Right ventricle myocardium inferior (tissue), 1 donor: ENCODE measurements at regions not wholly inside any gene's neighbourhood (a gene's known extent, or its start where the extent isn't known, plus 50 kb on each side); places are given as distances from the start of the nearest gene placed in this dataset.
A peak's percentile ranks its signal among the peaks of the same experiment; 100 is the strongest.
"Not testable (repeated sequence)": the region's sequence is repeated elsewhere in the genome, so short reads cannot be mapped to it uniquely, and the experiment has no call there.

Experiments
- ATAC-seq: fragments of 200-7000 bp; cut with Tn5 transposase; one replicate; pipeline ENCODE4 v1.9.1; 2020; ENCODE audit warnings: mild to moderate bottlenecking, moderate library complexity
- DNase-seq: peaks from one replicate; pipeline ENCODE4 v3.0.0; 2021; ENCODE audit errors: missing footprints
- intact Hi-C: fragments of 100-400 bp; cut with DNase I; formaldehyde crosslinking; loops from one replicate; pipeline ENCODE4 v1.11.0; 2022
- donor health status: DM: no; HTN: yes; CAD: no; lungs with severe emphysema.

DNA sequence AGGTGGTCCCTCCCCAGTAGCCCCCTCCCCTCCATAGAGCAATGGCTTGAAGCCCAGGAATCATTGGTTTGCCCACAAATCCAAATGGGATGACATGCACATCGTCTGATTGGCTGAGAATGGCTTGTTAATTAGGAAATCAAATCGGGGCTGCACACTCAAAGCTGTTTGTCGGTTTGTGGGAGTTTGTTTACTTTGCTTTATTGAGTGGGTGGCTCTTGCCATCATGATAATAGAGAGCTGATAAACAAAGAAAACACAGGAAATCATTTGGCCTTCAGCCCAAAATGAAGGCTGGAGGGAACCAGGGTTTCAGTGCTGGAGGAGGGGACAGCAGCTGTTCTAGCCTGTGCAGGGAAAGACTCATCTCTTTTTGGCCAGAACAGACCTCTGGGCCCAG lies 316.3 kb downstream of the CBLN1 start:
- ATAC-seq, result no peak
- no peak for DNase-seq
- intact Hi-C loops, result no loop called here

GRCh38 chr16:48963901-48964615 lies 317.6 kb downstream of the CBLN1 start:
- ATAC-seq (no peak), DNase-seq (no peak)
- intact Hi-C loops, result no loop called here

- ATAC-seq (no peak), DNase-seq (no peak)
- intact Hi-C loops, result no loop called here
Observed at GRCh38 chr16:48963306-48963705, 318.3 kb downstream of the CBLN1 start.

DNA sequence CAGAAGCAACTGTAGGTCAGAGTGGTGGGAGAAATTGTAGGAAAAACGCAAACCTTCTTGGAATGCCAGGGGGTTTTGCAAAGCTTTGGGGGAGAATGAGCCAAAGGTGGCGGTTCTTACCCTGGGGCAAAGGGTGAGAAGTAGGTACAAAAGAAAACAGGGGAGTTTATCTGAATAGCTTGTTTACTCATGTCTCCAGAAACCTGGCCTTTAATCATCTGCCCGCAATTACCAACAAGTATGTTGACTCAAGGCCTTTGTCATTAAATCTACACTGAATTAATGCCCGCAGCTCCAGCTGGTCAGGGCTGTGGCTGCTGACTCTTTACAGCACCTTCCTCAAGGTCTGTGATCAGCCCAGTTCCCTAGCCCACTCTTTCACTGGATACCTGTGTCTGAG lies 320.1 kb downstream of the CBLN1 start:
- intact Hi-C loops, result no loop called here
- DNase-seq, result no peak

GRCh38 chr16:48960830-48961229 lies 320.8 kb downstream of the CBLN1 start:
- intact Hi-C loops, result no loop called here
- ATAC-seq, result no peak

More for the DNA sequence above, 320.1 kb downstream of the CBLN1 start:
- ATAC-seq, result no peak

DNA sequence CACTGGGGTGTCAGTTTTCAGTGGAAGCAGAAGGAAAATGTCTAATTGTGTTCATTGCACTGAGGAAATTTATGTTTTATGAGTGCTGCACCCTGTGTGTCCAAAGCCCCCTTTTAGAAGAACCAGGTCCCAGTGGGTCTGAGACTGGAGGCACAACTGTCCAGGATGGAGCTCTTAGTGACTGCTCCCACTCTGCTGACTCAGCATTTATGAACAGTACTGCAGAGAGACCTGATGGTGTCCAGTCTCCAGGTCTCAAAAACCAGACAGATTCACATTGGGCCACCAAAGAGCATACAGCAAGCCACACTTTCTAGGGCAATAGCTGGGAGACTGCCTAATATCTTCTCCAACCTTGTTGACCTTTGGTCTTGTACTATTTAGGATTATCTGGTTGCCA lies 321.9 kb downstream of the CBLN1 start:
- intact Hi-C loops, result no loop called here
- DNase-seq (no peak), ATAC-seq (no peak)

More at GRCh38 chr16:48960830-48961229, 320.8 kb downstream of the CBLN1 start:
- no peak for DNase-seq

DNA sequence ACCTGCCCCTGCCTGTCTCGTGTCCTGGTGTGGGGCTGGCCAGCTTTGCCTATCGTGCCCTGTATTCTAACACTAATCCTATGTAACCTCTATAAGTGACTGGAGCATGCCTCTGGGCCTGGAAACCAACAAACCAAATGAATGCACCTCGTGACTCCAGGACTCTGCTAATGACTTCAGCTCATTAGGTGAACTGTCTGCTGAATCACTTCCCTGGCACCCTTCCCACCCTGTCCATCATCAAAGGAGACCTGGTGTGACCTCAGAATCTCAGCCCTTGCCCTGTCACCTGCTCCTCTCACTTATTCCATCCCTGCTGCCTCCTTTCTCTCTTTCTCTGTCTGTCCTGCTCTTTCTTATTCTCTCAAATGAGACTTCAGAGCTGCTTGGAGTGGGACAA lies 322.4 kb downstream of the CBLN1 start:
- intact Hi-C loops, result no loop called here
- DNase-seq (no peak), ATAC-seq (no peak)

GRCh38 chr16:48958681-48959080 lies 323.0 kb downstream of the CBLN1 start:
- ATAC-seq (peak; percentile 31), DNase-seq (no peak)
- intact Hi-C loops, result no loop called here

- DNase-seq (no peak), ATAC-seq (no peak)
- intact Hi-C loops, result no loop called here
Observed at GRCh38 chr16:48956620-48957019, 325.0 kb downstream of the CBLN1 start.

DNA sequence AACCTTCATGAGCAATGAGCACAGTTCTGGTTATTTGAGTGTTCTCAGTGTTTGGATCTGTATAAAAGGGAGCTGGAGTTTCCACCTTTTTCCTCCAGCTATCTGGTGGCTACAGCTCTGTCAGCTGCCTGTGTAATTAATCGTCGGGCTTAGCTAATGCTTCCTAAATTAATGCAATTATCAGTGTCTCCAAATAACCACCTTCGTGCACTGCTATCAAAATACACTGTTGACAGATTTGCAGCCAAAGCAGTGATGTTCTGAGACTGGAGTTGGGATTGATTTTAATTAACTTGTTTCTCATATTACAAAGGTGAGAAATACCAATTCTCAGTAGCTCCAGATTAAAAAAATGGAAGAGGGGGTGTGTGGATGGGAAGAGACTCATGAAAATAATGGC lies 325.8 kb downstream of the CBLN1 start:
- peak; percentile 16 for ATAC-seq
- DNase-seq, result no peak
- intact Hi-C loops, result no loop called here

DNA sequence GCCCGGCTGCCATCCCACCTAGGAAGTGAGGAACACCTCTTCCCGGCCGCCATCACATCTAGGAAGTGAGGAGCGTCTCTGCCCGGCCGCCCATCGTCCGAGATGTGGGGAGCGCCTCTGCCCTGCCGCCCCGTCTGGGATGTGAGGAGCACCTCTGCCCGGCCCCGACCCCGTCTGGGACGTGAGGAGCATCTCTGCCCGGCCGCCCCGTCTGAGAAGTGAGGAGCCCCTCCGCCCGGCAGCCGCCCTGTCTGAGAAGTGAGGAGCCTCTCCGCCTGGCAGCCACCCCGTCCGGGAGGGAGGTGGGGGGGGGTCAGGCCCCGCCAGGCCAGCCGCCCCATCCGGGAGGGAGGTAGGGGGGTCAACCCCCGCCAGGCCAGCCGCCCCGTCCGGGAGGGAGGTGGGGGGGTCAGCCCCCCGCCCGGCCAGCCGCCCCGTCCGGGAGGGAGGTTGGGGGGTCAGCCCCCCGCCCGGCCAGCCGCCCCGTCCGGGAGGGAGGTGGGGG lies 330.0 kb downstream of the CBLN1 start:
- intact Hi-C loops, DNase-seq, ATAC-seq: not testable (repeated sequence)

- DNase-seq (no peak), ATAC-seq (no peak)
- intact Hi-C loops, result no loop called here
Observed at GRCh38 chr16:48950184-48950583, 331.5 kb downstream of the CBLN1 start.

- intact Hi-C loops, result no loop called here
- ATAC-seq (no peak), DNase-seq (no peak)
Observed at GRCh38 chr16:48949636-48950035, 332.0 kb downstream of the CBLN1 start.

GRCh38 chr16:48948911-48949310 lies 332.7 kb downstream of the CBLN1 start:
- intact Hi-C loops, result no loop called here
- no peak for DNase-seq
- ATAC-seq, result no peak

GRCh38 chr16:48947371-48947713 lies 334.3 kb downstream of the CBLN1 start:
- no peak for DNase-seq
- peak; percentile 20 for ATAC-seq
- intact Hi-C loops, result no loop called here

- ATAC-seq, result peak; percentile 84
- DNase-seq, result no peak
- intact Hi-C loops, result no loop called here
Observed at GRCh38 chr16:48946686-48947370, 334.8 kb downstream of the CBLN1 start.

DNA sequence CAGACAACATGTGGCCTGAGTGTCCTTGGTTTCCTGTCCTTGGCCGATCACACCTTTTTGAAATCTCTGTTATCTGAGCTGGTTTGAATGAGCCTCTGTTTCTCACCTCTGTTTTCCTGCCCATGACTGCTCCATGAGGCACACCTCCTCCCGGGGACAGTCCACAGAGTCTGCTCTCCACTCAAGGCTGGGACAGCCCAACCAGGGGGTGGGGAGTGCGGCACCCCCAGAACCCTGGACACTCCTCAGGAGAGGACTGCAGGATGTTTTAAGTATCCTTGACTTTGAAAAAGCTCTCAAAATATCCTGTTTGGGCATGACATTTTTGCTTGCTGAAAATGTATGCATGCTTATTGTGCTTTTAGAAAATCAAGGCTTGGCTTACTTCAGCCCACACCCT lies 333.0 kb upstream of the N4BP1 start:
- intact Hi-C loops, result no loop called here
- ATAC-seq, result no peak

DNA sequence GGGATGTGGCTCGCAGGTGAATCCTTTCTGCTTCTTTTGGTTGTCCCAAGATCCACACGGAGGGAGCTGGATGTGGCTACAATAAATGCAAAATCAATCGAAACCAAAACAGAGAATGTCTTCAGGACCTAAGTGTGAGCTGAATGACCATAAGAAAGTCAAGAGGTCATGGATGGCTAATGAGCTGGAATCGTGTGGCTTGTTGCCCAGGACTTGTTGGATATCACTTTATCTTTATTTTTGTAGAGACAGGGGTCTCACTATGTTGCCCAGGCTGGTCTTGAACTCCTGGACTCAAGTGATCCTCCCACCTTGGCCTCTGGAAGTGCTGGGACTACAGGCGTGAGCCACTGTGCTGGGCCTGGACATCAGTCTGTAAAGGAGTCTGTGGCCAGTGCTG lies 326.8 kb upstream of the N4BP1 start:
- intact Hi-C loops, result no loop called here

More for the DNA sequence above, 333.0 kb upstream of the N4BP1 start:
- DNase-seq, result no peak

GRCh38 chr16:48932216-48932855 lies 322.4 kb upstream of the N4BP1 start:
- ATAC-seq, result no peak
- intact Hi-C loops, result no loop called here
- no peak for DNase-seq

More for the DNA sequence above, 326.8 kb upstream of the N4BP1 start:
- ATAC-seq, result no peak
- DNase-seq, result no peak

DNA sequence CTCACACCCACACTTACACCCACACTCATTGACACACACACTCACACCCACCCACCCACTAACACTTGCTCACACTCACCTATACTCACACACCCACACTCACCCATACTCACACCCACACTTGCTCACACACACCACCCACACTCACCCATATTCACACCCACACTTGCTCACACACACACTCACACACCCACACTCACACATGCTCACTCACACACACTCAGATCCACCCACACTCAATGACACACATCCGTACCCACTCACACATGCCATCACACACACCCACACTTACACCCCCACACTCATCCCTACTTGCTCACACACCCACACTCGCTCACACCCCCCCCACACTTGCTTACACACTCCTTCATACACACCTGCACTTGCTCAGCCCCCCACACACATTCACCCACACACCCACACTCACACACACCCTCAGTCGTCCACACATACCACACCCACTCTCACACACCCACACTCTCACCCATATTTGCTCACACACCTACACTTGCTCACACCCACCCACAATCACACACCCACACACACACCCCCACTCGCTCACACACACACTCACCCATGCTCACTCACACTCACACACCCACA lies 321.1 kb upstream of the N4BP1 start:
- DNase-seq (no peak), ATAC-seq (no peak)
- intact Hi-C loops, result no loop called here
